ENCODE measurements at regions not wholly inside any gene's neighbourhood (a gene's known extent, or its start where the extent isn't known, plus 50 kb on each side); places are given as distances from the start of the nearest gene placed in this dataset.

GRCh38 chr12:114213055-114213581 lies 192.8 kb downstream of the TBX5 start:
- H3K27me3 Mint-ChIP-seq (ENCODE audit: low read depth) = no peaks in the 10 kb centered on the region
- no peak for ATAC-seq

GRCh38 chr12:114209861-114210260 lies 196.1 kb downstream of the TBX5 start:
- Mint-ChIP-seq H3K27me3 (ENCODE audit: low read depth) (no peaks in the 10 kb centered on the region), H3K9me3 (ENCODE audit: insufficient read depth) (no peaks in the 10 kb centered on the region), H3K27ac (no peak overlapping the region), H3K4me3 (no peak overlapping the region), H3K4me1 (ENCODE audit: low read depth) (no peaks in the 10 kb centered on the region), H3K36me3 (ENCODE audit: low read depth) (no peaks in the 10 kb centered on the region)
- POLR2A ChIA-PET = no interaction called here
- DNase-seq (no peak), ATAC-seq (no peak)
- CTCF ChIA-PET = no interaction called here

More at GRCh38 chr12:114213055-114213581, 192.8 kb downstream of the TBX5 start:
- H3K4me3 Mint-ChIP-seq = no peak overlapping the region
- no peak overlapping the region for H3K27ac Mint-ChIP-seq
- H3K36me3 Mint-ChIP-seq (ENCODE audit: low read depth) = no peaks in the 10 kb centered on the region
- no peak for DNase-seq
- ChIA-PET CTCF (no interaction called here), POLR2A (no interaction called here)
- H3K4me1 Mint-ChIP-seq (ENCODE audit: low read depth) = no peaks in the 10 kb centered on the region
- H3K9me3 Mint-ChIP-seq (ENCODE audit: insufficient read depth) = no peaks in the 10 kb centered on the region

GRCh38 chr12:114206525-114206924 lies 199.4 kb downstream of the TBX5 start:
- H3K9me3 Mint-ChIP-seq (ENCODE audit: insufficient read depth) = no peaks in the 10 kb centered on the region
- ATAC-seq = no peak
- POLR2A ChIA-PET = no interaction called here
- H3K36me3 Mint-ChIP-seq (ENCODE audit: low read depth) = no peaks in the 10 kb centered on the region
- H3K4me1 Mint-ChIP-seq (ENCODE audit: low read depth) = no peaks in the 10 kb centered on the region
- no peak for DNase-seq
- H3K4me3 Mint-ChIP-seq = no peak overlapping the region
- no peaks in the 10 kb centered on the region for H3K27me3 Mint-ChIP-seq (ENCODE audit: low read depth)
- H3K27ac Mint-ChIP-seq = no peak overlapping the region
- CTCF ChIA-PET = no interaction called here

GRCh38 chr12:114201794-114202193 lies 204.2 kb downstream of the TBX5 start:
- no peaks in the 10 kb centered on the region for H3K36me3 Mint-ChIP-seq (ENCODE audit: low read depth)
- ATAC-seq (no peak), DNase-seq (no peak)
- H3K9me3 Mint-ChIP-seq (ENCODE audit: insufficient read depth) = no peaks in the 10 kb centered on the region
- H3K4me3 Mint-ChIP-seq = no peak overlapping the region
- POLR2A ChIA-PET = no interaction called here
- H3K4me1 Mint-ChIP-seq (ENCODE audit: low read depth) = no peaks in the 10 kb centered on the region
- no peaks in the 10 kb centered on the region for H3K27me3 Mint-ChIP-seq (ENCODE audit: low read depth)
- no peak overlapping the region for H3K27ac Mint-ChIP-seq
- CTCF ChIA-PET = no interaction called here

- H3K9me3 Mint-ChIP-seq (ENCODE audit: insufficient read depth) = no peaks in the 10 kb centered on the region
- POLR2A ChIA-PET = no interaction called here
- no peak for ATAC-seq
- H3K4me1 Mint-ChIP-seq (ENCODE audit: low read depth) = no peaks in the 10 kb centered on the region
- H3K27me3 Mint-ChIP-seq (ENCODE audit: low read depth) = no peaks in the 10 kb centered on the region
- no peak for DNase-seq
- no peak overlapping the region for H3K4me3 Mint-ChIP-seq
- H3K36me3 Mint-ChIP-seq (ENCODE audit: low read depth) = no peaks in the 10 kb centered on the region
- H3K27ac Mint-ChIP-seq = no peak overlapping the region
- CTCF ChIA-PET = no interaction called here
Measured at GRCh38 chr12:114194956-114195355, 211.0 kb downstream of the TBX5 start.

GRCh38 chr12:114194066-114194465 lies 211.9 kb downstream of the TBX5 start:
- Mint-ChIP-seq H3K9me3 (ENCODE audit: insufficient read depth) (no peaks in the 10 kb centered on the region), H3K4me1 (ENCODE audit: low read depth) (no peaks in the 10 kb centered on the region), H3K36me3 (ENCODE audit: low read depth) (no peaks in the 10 kb centered on the region), H3K27ac (no peak overlapping the region), H3K27me3 (ENCODE audit: low read depth) (no peaks in the 10 kb centered on the region), H3K4me3 (no peak overlapping the region)
- ChIA-PET POLR2A (no interaction called here), CTCF (no interaction called here)
- ATAC-seq (no peak), DNase-seq (no peak)

- no peaks in the 10 kb centered on the region for H3K36me3 Mint-ChIP-seq (ENCODE audit: low read depth)
- H3K4me1 Mint-ChIP-seq (ENCODE audit: low read depth) = no peaks in the 10 kb centered on the region
- CTCF ChIA-PET = no interaction called here
- H3K27ac Mint-ChIP-seq = no peak overlapping the region
- ATAC-seq = no peak
- H3K4me3 Mint-ChIP-seq = no peak overlapping the region
- no peaks in the 10 kb centered on the region for H3K27me3 Mint-ChIP-seq (ENCODE audit: low read depth)
- H3K9me3 Mint-ChIP-seq (ENCODE audit: insufficient read depth) = no peaks in the 10 kb centered on the region
- POLR2A ChIA-PET = no interaction called here
- DNase-seq = no peak
Measured at GRCh38 chr12:114193474-114193873, 212.5 kb downstream of the TBX5 start.

GRCh38 chr12:114192549-114192948 lies 213.4 kb downstream of the TBX5 start:
- Mint-ChIP-seq H3K9me3 (ENCODE audit: insufficient read depth) (no peaks in the 10 kb centered on the region), H3K27me3 (ENCODE audit: low read depth) (no peaks in the 10 kb centered on the region), H3K36me3 (ENCODE audit: low read depth) (no peaks in the 10 kb centered on the region), H3K4me1 (ENCODE audit: low read depth) (no peaks in the 10 kb centered on the region), H3K4me3 (no peak overlapping the region), H3K27ac (no peak overlapping the region)
- ATAC-seq (no peak), DNase-seq (no peak)
- ChIA-PET CTCF (no interaction called here), POLR2A (no interaction called here)

- ChIA-PET POLR2A (no interaction called here), CTCF (no interaction called here)
- H3K4me3 Mint-ChIP-seq = no peak overlapping the region
- DNase-seq (no peak), ATAC-seq (no peak)
- H3K27ac Mint-ChIP-seq = no peak overlapping the region
- no peaks in the 10 kb centered on the region for H3K4me1 Mint-ChIP-seq (ENCODE audit: low read depth)
- no peaks in the 10 kb centered on the region for H3K36me3 Mint-ChIP-seq (ENCODE audit: low read depth)
- H3K27me3 Mint-ChIP-seq (ENCODE audit: low read depth) = no peaks in the 10 kb centered on the region
- H3K9me3 Mint-ChIP-seq (ENCODE audit: insufficient read depth) = no peaks in the 10 kb centered on the region
Measured at GRCh38 chr12:114192013-114192412, 213.9 kb downstream of the TBX5 start.

- Mint-ChIP-seq H3K27me3 (ENCODE audit: low read depth) (no peaks in the 10 kb centered on the region), H3K4me3 (no peak overlapping the region), H3K9me3 (ENCODE audit: insufficient read depth) (no peaks in the 10 kb centered on the region), H3K4me1 (ENCODE audit: low read depth) (no peaks in the 10 kb centered on the region), H3K36me3 (ENCODE audit: low read depth) (no peaks in the 10 kb centered on the region), H3K27ac (no peak overlapping the region)
- CTCF ChIA-PET = no interaction called here
- ATAC-seq = no peak
- POLR2A ChIA-PET = no interaction called here
- DNase-seq = no peak
Measured at GRCh38 chr12:114191581-114191980, 214.4 kb downstream of the TBX5 start.

GRCh38 chr12:114190971-114191370 lies 215.0 kb downstream of the TBX5 start:
- ChIA-PET POLR2A (no interaction called here), CTCF (no interaction called here)
- H3K4me1 Mint-ChIP-seq (ENCODE audit: low read depth) = no peaks in the 10 kb centered on the region
- DNase-seq (no peak), ATAC-seq (no peak)
- H3K4me3 Mint-ChIP-seq = no peak overlapping the region
- H3K27ac Mint-ChIP-seq = no peak overlapping the region
- no peaks in the 10 kb centered on the region for H3K9me3 Mint-ChIP-seq (ENCODE audit: insufficient read depth)
- H3K27me3 Mint-ChIP-seq (ENCODE audit: low read depth) = no peaks in the 10 kb centered on the region
- no peaks in the 10 kb centered on the region for H3K36me3 Mint-ChIP-seq (ENCODE audit: low read depth)

GRCh38 chr12:114189266-114189665 lies 216.7 kb downstream of the TBX5 start:
- Mint-ChIP-seq H3K27me3 (ENCODE audit: low read depth) (no peaks in the 10 kb centered on the region), H3K9me3 (ENCODE audit: insufficient read depth) (no peaks in the 10 kb centered on the region), H3K4me3 (no peak overlapping the region), H3K36me3 (ENCODE audit: low read depth) (no peaks in the 10 kb centered on the region), H3K27ac (no peak overlapping the region), H3K4me1 (ENCODE audit: low read depth) (no peaks in the 10 kb centered on the region)
- POLR2A ChIA-PET = no interaction called here
- DNase-seq (no peak), ATAC-seq (no peak)
- CTCF ChIA-PET = no interaction called here

GRCh38 chr12:114186241-114187002 lies 219.5 kb downstream of the TBX5 start:
- Mint-ChIP-seq H3K36me3 (ENCODE audit: low read depth) (no peaks in the 10 kb centered on the region), H3K4me3 (no peak overlapping the region), H3K27me3 (ENCODE audit: low read depth) (no peaks in the 10 kb centered on the region), H3K9me3 (ENCODE audit: insufficient read depth) (no peaks in the 10 kb centered on the region), H3K27ac (no peak overlapping the region), H3K4me1 (ENCODE audit: low read depth) (no peaks in the 10 kb centered on the region)
- DNase-seq = no peak
- ChIA-PET POLR2A (no interaction called here), CTCF (no interaction called here)
- no peak for ATAC-seq

All from activated CD8-positive, alpha-beta T cell treated with anti-CD3 and anti-CD28 coated beads, Interleukin-2, amount 10 ng/mL, durations not matched to agents 7 days and 5 days (primary cell).